ENCODE measurements at regions not wholly inside any gene's neighbourhood (a gene's known extent, or its start where the extent isn't known, plus 50 kb on each side); places are given as distances from the start of the nearest gene placed in this dataset.

DNA sequence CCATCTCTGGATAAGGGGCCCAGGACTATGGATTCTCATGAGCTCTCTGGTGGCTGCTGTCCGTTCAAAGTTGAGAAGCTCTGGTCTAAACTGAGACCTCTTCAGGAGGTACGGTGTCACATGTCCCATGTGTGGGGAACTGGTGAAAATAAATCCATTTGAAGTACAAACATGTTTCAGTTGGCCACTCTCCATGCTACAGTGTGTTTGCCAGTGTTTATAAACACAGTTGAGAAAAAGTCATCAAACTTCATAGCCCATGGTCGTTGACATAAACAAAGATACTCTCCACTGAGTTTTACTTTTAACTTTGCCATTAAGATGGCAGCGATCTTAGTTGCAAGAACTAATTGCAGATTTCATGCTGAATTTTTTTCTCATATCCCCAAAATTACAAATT, 72.8 kb downstream of the PSMG1 start:
- Histone ChIP-seq H3K27ac (ENCODE audit: low read length) (no peak overlapping the region), H4K20me1 (ENCODE audit: insufficient read depth, low read length) (no peaks in the 10 kb centered on the region), H3K9ac (ENCODE audit: low read depth, low read length) (no peak overlapping the region), H3K36me3 (ENCODE audit: insufficient read depth, low read length) (no peaks in the 10 kb centered on the region), H3K4me1 (ENCODE audit: insufficient read depth, low read length) (no peaks in the 10 kb centered on the region), H3K79me2 (ENCODE audit: insufficient read depth, low read length) (no peaks in the 10 kb centered on the region), H3K27me3 (ENCODE audit: insufficient read depth, low read length, poor library complexity) (no peaks in the 10 kb centered on the region), H3K9me3 (ENCODE audit: insufficient read depth, low read length, severe bottlenecking) (no peaks in the 10 kb centered on the region), H3K4me3 (ENCODE audit: low read depth in 1 of 2, low read length in 2 of 2) (no peak overlapping the region), H3K4me2 (ENCODE audit: insufficient read depth, low read length) (no peak overlapping the region), H2AFZ (ENCODE audit: low read depth, low read length) (no peak overlapping the region)
- TF ChIP-seq EZH2 (IDR thresholded peaks at IDR 0.05; ENCODE audit: borderline replicate concordance, low read depth, low read length, severe bottlenecking) = no peak
- TF ChIP-seq, protein P1, sequence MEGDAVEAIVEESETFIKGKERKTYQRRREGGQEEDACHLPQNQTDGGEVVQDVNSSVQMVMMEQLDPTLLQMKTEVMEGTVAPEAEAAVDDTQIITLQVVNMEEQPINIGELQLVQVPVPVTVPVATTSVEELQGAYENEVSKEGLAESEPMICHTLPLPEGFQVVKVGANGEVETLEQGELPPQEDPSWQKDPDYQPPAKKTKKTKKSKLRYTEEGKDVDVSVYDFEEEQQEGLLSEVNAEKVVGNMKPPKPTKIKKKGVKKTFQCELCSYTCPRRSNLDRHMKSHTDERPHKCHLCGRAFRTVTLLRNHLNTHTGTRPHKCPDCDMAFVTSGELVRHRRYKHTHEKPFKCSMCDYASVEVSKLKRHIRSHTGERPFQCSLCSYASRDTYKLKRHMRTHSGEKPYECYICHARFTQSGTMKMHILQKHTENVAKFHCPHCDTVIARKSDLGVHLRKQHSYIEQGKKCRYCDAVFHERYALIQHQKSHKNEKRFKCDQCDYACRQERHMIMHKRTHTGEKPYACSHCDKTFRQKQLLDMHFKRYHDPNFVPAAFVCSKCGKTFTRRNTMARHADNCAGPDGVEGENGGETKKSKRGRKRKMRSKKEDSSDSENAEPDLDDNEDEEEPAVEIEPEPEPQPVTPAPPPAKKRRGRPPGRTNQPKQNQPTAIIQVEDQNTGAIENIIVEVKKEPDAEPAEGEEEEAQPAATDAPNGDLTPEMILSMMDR (IDR thresholded peaks at IDR 0.05; ENCODE audit: borderline replicate concordance, extremely low read depth, low read length, poor library complexity, severe bottlenecking) = no peak
- ATAC-seq (ENCODE audit: insufficient read depth, low read depth) (no peak), DNase-seq (no peak)

DNA sequence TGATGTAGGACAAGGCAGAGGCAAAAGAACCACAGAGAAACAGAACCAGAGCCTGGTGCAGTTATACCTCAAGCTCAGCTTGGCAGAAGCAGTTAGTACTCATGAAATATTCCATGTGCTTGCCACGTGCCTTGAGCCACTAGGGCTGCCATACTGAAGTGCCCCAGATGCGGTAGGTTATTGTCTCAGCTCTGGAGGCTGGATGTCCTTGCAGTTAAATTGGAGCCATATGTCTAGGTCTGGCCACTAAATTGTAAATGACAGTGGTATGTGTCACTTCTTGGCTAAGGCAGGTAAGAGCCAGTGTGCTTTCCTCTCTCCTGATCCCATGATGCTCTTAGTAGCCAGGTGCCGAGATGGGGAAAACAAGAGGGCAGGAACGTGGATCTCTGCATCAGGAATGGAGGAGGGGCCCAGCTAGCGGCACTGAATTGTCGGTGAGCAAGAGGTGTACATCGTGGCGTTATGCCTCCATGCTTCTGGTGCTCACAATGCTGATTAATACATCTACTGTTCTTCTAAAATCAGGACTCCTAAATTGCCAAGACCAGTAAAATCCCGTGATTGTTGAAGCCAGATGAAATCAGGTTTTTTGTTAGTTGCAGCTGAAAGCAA, 73.5 kb downstream of the PSMG1 start:
- DNase-seq (no peak), ATAC-seq (ENCODE audit: insufficient read depth, low read depth) (no peak)
- Histone ChIP-seq H3K9me3 (ENCODE audit: insufficient read depth, low read length, severe bottlenecking) (no peaks in the 10 kb centered on the region), H3K9ac (ENCODE audit: low read depth, low read length) (no peak overlapping the region), H3K36me3 (ENCODE audit: insufficient read depth, low read length) (no peaks in the 10 kb centered on the region), H3K4me2 (ENCODE audit: insufficient read depth, low read length) (no peak overlapping the region), H3K4me3 (ENCODE audit: low read depth in 1 of 2, low read length in 2 of 2) (no peak overlapping the region), H2AFZ (ENCODE audit: low read depth, low read length) (no peak overlapping the region), H4K20me1 (ENCODE audit: insufficient read depth, low read length) (no peaks in the 10 kb centered on the region), H3K27ac (ENCODE audit: low read length) (no peak overlapping the region), H3K4me1 (ENCODE audit: insufficient read depth, low read length) (no peaks in the 10 kb centered on the region), H3K27me3 (ENCODE audit: insufficient read depth, low read length, poor library complexity) (no peaks in the 10 kb centered on the region), H3K79me2 (ENCODE audit: insufficient read depth, low read length) (no peaks in the 10 kb centered on the region)
- TF ChIP-seq, protein P1 (IDR thresholded peaks at IDR 0.05; ENCODE audit: borderline replicate concordance, extremely low read depth, low read length, poor library complexity, severe bottlenecking) = no peak
- TF ChIP-seq EZH2 (IDR thresholded peaks at IDR 0.05; ENCODE audit: borderline replicate concordance, low read depth, low read length, severe bottlenecking) = no peak

DNA sequence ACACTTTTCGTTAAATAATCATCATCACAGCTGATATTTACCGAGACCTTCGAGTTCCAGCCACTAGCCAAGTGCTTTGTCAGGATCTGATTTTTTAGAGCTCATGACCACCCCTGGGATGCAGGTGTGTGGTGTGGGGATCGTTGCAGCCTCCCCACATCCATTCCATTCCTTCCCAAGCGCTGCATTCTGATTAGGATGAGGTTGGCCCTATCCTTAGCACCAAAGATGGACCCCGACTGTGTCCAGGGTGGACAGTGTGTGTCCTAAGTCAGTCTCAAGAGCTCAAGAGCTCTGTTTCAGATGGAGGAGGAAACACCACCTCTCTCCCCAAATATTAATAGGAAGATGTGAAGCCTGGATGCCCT, 74.1 kb downstream of the PSMG1 start:
- no peak overlapping the region for H3K4me2 ChIP-seq (ENCODE audit: insufficient read depth, low read length)

More for the DNA sequence above, 74.1 kb downstream of the PSMG1 start:
- Histone ChIP-seq H2AFZ (ENCODE audit: low read depth, low read length) (no peak overlapping the region), H3K79me2 (ENCODE audit: insufficient read depth, low read length) (no peaks in the 10 kb centered on the region), H3K27ac (ENCODE audit: low read length) (no peak overlapping the region), H3K36me3 (ENCODE audit: insufficient read depth, low read length) (no peaks in the 10 kb centered on the region), H4K20me1 (ENCODE audit: insufficient read depth, low read length) (no peaks in the 10 kb centered on the region), H3K27me3 (ENCODE audit: insufficient read depth, low read length, poor library complexity) (no peaks in the 10 kb centered on the region), H3K9me3 (ENCODE audit: insufficient read depth, low read length, severe bottlenecking) (peaks cover 2% of the 10 kb centered on the region), H3K9ac (ENCODE audit: low read depth, low read length) (no peak overlapping the region), H3K4me3 (ENCODE audit: low read depth in 1 of 2, low read length in 2 of 2) (no peak overlapping the region), H3K4me1 (ENCODE audit: insufficient read depth, low read length) (no peaks in the 10 kb centered on the region)
- TF ChIP-seq, protein P1 (IDR thresholded peaks at IDR 0.05; ENCODE audit: borderline replicate concordance, extremely low read depth, low read length, poor library complexity, severe bottlenecking) = no peak
- no peak for TF ChIP-seq EZH2 (IDR thresholded peaks at IDR 0.05; ENCODE audit: borderline replicate concordance, low read depth, low read length, severe bottlenecking)
- no peak for DNase-seq
- ATAC-seq (ENCODE audit: insufficient read depth, low read depth) = no peak
